ENCODE measurements at regions not wholly inside any gene's neighbourhood (a gene's known extent, or its start where the extent isn't known, plus 50 kb on each side); places are given as distances from the start of the nearest gene placed in this dataset.

GRCh38 chr20:23231561-23232218 is 118.9 kb upstream of the NXT1 start:
- TF ChIP-seq ZFX (IDR thresholded peaks at IDR 0.05; ENCODE audit: borderline replicate concordance) (no peak), CTCF (IDR thresholded peaks at IDR 0.05) (no peak)
- no peak overlapping the region for H3K27ac ChIP-seq

GRCh38 chr20:23230766-23231385 is 119.7 kb upstream of the NXT1 start:
- TF ChIP-seq ZFX (IDR thresholded peaks at IDR 0.05; ENCODE audit: borderline replicate concordance) = no peak
- TF ChIP-seq CTCF (IDR thresholded peaks at IDR 0.05) = no peak
- H3K27ac ChIP-seq = no peak overlapping the region

- H3K27ac ChIP-seq = no peak overlapping the region
- TF ChIP-seq ZFX (IDR thresholded peaks at IDR 0.05; ENCODE audit: borderline replicate concordance) (no peak), CTCF (IDR thresholded peaks at IDR 0.05) (no peak)
Observed at GRCh38 chr20:23229989-23230388, 120.6 kb upstream of the NXT1 start.

GRCh38 chr20:23228912-23229311 is 121.7 kb upstream of the NXT1 start:
- TF ChIP-seq ZFX (IDR thresholded peaks at IDR 0.05; ENCODE audit: borderline replicate concordance) (no peak), CTCF (IDR thresholded peaks at IDR 0.05) (no peak)
- H3K27ac ChIP-seq = no peak overlapping the region

- TF ChIP-seq CTCF (IDR thresholded peaks at IDR 0.05) = no peak
- no peak for TF ChIP-seq ZFX (IDR thresholded peaks at IDR 0.05; ENCODE audit: borderline replicate concordance)
- H3K27ac ChIP-seq = no peak overlapping the region
Observed at GRCh38 chr20:23227976-23228375, 122.6 kb upstream of the NXT1 start.

GRCh38 chr20:23227274-23227673 is 123.3 kb upstream of the NXT1 start:
- no peak overlapping the region for H3K27ac ChIP-seq
- no peak for TF ChIP-seq ZFX (IDR thresholded peaks at IDR 0.05; ENCODE audit: borderline replicate concordance)
- no peak for TF ChIP-seq CTCF (IDR thresholded peaks at IDR 0.05)

- no peak overlapping the region for H3K27ac ChIP-seq
- no peak for TF ChIP-seq ZFX (IDR thresholded peaks at IDR 0.05; ENCODE audit: borderline replicate concordance)
- TF ChIP-seq CTCF (IDR thresholded peaks at IDR 0.05) = no peak
Observed at GRCh38 chr20:23226612-23227265, 123.9 kb upstream of the NXT1 start.

All from 22Rv1 (cell line).